Astrocyte of the cerebellum (primary cell): ENCODE measurements at regions not wholly inside any gene's neighbourhood (a gene's known extent, or its start where the extent isn't known, plus 50 kb on each side); places are given as distances from the start of the nearest gene placed in this dataset.

ENCODE experiments used
- DNase-seq: peaks from one replicate; pipeline ENCODE4 v3.0.0-alpha.2; 2011; ENCODE audit warnings: low read depth
- H3K4me3 ChIP-seq: 2 replicates; pipeline ENCODE4 v1.5.1; 2011; ENCODE audit warnings: mild to moderate bottlenecking, low read depth, low read length, moderate library complexity
- in situ Hi-C: cut with HindIII; loops from 2 replicates; pipeline ENCODE4 v1.10.0; 2017; ENCODE audit warnings: low sequenced_read_pairs
- TF ChIP-seq, protein P1 (sequence below): IDR thresholded peaks from 2 replicates; pipeline ENCODE4 v1.5.1; 2012; ENCODE audit warnings: low read length, low read depth, moderate library complexity, mild to moderate bottlenecking; ENCODE audit errors: missing control alignments

DNA sequence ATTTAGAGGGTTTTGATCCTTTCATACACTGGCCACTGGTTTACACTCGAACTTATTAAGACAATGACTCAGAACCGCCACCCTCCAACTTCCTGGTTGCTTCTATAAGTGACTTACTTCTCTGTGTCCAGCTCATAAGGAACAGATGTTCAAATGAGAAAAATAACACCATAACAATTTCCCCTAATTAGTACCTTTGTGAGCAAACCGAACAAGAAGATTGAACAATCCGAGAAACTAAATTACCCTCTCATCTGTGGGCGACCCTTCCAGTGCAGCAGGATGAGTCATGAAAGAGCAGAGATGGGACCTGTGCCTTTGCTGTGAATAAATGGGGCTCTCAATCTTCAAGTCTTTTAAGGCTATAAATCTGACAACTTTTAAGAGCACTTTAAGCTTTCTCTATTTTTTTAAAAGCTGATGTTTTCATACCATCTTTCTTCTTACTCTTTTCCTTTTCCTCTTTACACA lies 146.8 kb upstream of the RASSF8 start:
- TF ChIP-seq, protein P1, sequence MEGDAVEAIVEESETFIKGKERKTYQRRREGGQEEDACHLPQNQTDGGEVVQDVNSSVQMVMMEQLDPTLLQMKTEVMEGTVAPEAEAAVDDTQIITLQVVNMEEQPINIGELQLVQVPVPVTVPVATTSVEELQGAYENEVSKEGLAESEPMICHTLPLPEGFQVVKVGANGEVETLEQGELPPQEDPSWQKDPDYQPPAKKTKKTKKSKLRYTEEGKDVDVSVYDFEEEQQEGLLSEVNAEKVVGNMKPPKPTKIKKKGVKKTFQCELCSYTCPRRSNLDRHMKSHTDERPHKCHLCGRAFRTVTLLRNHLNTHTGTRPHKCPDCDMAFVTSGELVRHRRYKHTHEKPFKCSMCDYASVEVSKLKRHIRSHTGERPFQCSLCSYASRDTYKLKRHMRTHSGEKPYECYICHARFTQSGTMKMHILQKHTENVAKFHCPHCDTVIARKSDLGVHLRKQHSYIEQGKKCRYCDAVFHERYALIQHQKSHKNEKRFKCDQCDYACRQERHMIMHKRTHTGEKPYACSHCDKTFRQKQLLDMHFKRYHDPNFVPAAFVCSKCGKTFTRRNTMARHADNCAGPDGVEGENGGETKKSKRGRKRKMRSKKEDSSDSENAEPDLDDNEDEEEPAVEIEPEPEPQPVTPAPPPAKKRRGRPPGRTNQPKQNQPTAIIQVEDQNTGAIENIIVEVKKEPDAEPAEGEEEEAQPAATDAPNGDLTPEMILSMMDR, result no peak
- DNase-seq, result no peak
- no peak overlapping the region for H3K4me3 ChIP-seq
- in situ Hi-C loops, result no loop called here

DNA sequence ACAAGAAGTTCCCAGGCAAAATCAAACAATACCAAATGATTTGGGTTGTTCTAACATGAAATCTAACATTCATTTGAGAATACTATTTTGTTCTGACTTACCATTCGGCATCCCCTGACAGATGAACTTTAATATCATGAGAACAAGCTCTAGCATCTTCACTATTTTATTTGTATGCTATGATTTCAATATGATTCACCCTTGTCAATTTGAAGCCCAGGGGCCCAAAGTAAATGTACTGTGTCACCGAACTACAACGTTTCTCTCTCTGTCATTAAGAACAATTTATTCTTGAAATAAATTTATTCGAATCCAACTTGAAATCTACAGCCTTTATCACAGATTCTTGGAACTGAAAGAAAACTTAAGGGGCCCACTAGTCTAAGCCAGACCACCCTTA lies 146.2 kb upstream of the RASSF8 start:
- in situ Hi-C loops, result no loop called here
- DNase-seq, result no peak
- TF ChIP-seq, protein P1, result no peak
- no peak overlapping the region for H3K4me3 ChIP-seq

DNA sequence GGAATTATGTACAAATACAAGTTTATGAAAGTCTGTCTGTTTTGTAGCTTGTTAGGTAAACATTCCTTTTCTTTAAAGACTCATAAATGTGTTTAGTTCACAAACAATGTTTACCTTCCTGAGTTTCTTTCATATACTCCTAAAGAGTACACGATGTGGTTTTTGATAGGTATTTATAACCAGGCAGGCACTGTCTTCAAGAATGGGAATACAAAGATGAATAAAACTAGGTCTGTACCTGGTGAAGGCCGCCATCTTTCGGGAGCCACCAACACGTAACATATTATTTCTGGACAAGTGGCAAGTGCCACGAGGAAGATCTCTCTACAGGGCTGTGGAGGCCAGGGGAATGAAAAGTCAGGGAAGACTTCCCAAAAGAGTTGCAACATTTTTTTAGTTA lies 144.6 kb upstream of the RASSF8 start:
- H3K4me3 ChIP-seq, result no peak overlapping the region
- no peak for DNase-seq
- TF ChIP-seq, protein P1, result no peak
- in situ Hi-C loops, result no loop called here

DNA sequence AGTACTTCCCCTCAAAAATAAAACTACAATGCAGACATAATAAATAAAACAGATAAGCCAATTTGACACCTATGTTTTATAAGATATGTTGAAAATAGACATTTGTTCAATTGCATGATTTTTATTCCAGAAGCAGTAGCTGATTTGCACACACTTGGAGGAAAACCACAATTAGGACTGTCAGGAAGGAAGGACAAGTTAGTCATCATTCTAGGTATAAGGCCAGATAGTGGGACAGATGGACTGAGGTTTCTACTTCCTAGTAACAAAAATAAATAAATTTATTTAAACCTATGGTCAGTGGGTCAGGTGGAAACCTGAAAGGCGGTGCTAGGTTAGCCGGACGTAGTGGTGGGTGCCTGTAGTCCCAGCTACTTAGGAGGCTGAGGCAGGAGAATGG lies 141.8 kb upstream of the RASSF8 start:
- no peak for DNase-seq
- no peak overlapping the region for H3K4me3 ChIP-seq
- in situ Hi-C loops, result no loop called here
- TF ChIP-seq, protein P1, result no peak

GRCh38 chr12:25817166-25817565 lies 141.3 kb upstream of the RASSF8 start:
- no peak for DNase-seq

GRCh38 chr12:25818596-25819390 lies 139.7 kb upstream of the RASSF8 start:
- TF ChIP-seq, protein P1, result no peak
- in situ Hi-C loops, result no loop called here
- DNase-seq, result no peak
- no peak overlapping the region for H3K4me3 ChIP-seq

More at GRCh38 chr12:25817166-25817565, 141.3 kb upstream of the RASSF8 start:
- H3K4me3 ChIP-seq, result no peak overlapping the region
- in situ Hi-C loops, result no loop called here
- TF ChIP-seq, protein P1, result no peak
